ENCODE measurements at regions not wholly inside any gene's neighbourhood (a gene's known extent, or its start where the extent isn't known, plus 50 kb on each side); places are given as distances from the start of the nearest gene placed in this dataset.

GRCh38 chr12:111310076-111310870, 58.6 kb downstream of the PHETA1 start:
- DNase-seq, result no peak

GRCh38 chr12:111309584-111309983, 59.3 kb downstream of the PHETA1 start:
- no peak for DNase-seq

- no peak for DNase-seq
Observed at GRCh38 chr12:111308473-111308872, 60.4 kb downstream of the PHETA1 start.

- peak in 1 of 2 experiments; percentile 16 for DNase-seq
Observed at GRCh38 chr12:111304642-111305071, 64.2 kb downstream of the PHETA1 start.

- DNase-seq, result no peak
Observed at GRCh38 chr12:111303531-111303930, 65.4 kb downstream of the PHETA1 start.

- DNase-seq, result peak; percentile 28 to 34
Observed at GRCh38 chr12:111298582-111299436, 70.1 kb downstream of the PHETA1 start.

DNA sequence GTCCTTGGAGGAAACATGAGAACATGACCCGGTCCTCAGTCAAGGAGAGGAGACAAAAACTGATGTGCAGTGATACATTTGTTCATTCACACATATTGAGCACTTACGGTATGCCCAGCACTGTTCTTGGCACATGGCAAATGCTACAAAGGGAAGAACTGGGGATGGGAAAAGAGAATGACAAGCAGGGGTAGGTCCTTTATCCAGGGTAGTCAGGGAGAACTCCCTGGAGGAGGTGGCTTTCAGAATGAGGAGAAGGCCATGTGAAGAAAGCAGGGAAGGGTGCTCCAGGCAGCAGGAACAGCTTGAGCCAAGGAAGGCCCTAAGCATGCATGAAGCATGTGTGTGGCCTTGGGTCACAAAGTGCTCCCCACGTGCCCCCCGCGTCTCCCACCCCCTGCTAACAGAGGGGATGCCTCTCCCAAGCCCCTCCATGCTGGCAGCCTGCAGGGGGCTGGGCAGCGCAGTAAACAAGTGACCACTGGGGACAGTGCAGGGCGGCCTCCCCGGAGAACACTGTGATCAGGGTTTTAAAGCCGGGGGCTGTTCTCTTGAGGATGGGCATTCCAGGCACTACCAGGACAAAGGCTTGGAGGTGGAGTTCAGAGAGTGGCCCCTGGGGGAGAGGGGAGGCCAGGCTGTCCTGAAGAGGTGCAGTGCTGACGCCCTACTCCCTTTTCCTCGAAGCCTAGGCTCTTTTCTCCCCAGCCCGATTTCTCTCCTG, 71.0 kb downstream of the PHETA1 start:
- DNase-seq, result no peak

GRCh38 chr12:111296906-111297463, 71.9 kb downstream of the PHETA1 start:
- no peak for DNase-seq

DNA sequence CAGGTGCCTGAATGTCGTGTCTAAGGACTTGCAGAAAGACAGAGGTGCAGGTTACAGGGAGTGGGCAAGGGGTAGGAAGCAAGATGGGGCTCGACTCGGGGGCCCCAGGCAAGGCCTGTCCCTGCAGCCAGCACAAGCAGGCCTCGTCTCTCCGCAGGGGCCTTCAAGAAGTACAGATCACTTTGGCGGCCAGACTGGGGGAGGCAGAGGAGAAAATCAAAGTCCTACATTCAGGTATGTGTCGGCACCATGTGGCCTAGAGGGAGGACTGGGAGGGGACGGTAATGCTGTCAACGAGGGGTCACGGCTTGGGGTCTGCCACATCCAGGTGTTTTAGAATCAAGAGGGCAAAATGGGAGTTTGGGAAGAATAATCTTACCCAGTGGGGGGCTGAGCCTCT, 73.7 kb downstream of the PHETA1 start:
- DNase-seq, result no peak

DNA sequence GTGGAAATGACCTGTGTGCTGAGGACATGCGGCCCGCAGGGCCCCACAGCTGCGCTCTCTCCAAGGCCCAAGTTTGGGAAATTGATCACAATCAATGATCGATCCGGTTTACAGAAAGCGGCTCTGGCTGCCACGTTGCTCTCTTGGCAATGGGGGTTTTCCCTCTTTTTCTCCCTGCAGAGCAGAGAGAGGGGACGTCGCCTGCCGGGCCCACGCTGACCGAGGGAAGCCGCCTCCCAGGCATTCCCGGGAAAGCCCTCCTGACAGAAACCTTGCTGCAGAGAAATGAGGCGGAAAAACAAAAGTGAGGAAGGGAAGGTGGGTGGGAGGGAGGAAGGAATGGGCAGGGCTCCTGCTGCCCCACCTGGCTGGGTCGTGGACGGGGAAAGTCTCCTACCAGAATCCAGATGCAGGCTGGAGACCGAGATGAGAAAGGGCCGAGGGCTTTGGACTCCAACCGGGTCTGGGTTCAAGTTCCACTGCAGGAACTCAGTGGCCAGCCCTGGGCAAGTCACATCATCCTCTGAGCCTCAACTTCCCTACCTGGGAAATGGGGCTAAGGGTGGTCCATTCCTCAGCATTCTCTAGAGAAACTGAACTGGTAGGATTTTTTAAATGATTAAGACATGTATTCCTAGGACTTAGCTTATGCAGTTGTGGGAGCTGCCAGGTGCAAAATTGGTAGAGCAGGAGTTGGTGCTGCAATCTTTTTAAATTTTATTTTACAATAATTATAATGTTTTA, 75.5 kb downstream of the PHETA1 start:
- DNase-seq, result no peak

DNA sequence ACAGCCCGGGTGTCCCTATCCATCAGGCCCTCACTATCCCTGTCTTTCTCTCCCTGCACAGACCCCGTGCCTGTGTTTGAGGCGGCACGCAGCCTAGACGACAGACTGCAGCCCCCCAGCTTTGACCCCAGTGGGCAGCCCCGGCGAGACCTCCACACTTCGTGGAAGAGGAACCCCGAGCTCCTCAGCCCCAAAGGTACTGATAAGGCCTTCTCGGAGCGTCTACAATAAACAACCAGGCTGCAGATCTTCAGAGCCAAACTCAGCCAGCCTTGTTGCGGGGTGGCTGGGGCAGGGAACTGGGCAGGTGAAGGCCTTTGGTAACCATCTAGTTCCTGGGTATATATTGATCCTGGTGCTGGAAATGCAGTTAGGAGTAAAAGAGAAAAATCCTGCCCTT, 77.5 kb downstream of the PHETA1 start:
- no peak for DNase-seq

DNA sequence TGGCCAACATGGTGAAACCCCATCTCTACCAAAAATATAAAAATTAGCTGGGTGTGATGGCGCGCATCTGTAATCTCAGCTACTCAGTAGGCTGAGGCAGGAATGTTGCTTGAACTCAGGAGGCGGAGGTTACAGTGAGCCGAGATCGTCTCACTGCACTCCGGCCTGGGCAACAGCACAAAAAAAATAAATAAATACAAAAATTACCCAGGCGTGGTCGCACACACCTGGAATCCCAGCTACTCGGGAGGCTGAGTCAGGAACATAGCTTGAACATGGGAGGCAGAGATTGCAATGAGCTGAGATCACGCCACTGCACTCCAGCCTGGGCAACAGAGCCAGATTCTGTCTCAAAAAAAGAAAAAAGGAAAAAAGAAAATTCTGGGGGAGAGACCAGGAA, 80.1 kb downstream of the PHETA1 start:
- DNase-seq, result no peak

- peak; percentile 68 to 87 for DNase-seq
Observed at GRCh38 chr12:111287125-111287900, 81.6 kb downstream of the PHETA1 start.

DNA sequence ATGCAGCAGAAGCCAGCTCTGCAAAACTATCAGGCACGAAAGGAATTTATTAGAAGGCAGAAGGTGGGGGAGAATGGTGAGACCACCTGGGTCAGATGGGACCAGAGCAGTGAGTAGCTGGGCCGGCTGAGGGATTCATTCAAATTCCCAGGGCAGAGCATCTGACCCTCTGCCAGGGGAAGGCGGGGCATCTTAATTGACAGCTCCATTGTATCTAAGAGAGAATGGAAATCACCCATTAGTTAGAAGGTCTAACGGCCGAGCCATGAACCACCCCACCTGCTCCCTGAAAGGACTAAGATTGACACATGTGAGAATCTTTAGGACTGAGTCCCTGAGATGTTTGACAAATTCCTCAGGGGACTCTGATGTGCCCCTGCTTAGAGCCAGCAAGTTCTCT, 83.7 kb downstream of the PHETA1 start:
- DNase-seq, result no peak

DNA sequence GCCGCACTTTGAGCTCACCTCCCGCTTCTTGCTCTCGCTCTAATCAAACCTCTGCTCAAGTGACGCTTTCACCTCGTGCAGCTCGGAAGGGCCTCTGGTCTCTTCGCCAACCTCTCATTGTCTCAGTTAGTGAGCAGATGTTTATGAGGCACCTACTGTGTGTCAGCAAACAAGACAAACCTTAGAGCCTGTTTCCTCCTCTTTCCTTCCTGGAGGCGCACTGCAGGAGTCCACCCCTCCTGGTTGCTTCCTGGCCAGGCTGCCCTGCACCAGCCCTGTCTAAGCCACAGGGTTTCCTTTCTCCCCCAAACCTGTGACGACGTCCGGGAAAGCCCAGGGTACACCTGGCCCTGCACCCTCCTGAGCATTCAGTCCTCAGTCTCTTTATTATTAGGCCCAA, 84.2 kb downstream of the PHETA1 start:
- peak in 1 of 2 experiments; percentile 16 for DNase-seq

- no peak for DNase-seq
Observed at GRCh38 chr12:111283966-111284365, 84.9 kb downstream of the PHETA1 start.

DNA sequence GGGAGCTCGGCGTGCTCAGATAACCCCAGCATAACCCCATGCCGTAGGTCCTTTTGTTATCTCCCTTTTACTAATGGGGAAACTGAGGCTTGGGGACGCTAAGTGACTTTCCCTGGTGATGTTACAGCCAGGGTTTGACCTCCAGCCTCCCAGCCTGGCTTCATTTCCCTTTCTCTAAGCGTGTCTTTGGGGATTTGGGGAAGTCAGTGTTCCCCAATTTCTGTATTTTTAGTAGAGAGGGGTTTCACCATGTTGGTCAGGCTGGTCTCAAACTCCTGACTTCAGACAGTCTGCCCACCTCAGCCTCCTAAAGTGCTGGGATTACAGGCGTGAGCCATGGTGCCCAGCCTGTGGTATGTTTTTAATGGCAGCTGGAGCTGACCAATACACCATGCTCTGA, 85.4 kb downstream of the PHETA1 start:
- DNase-seq, result no peak

GRCh38 chr12:111277570-111277969, 91.3 kb downstream of the PHETA1 start:
- no peak for DNase-seq

GRCh38 chr12:111276146-111276545, 92.7 kb downstream of the PHETA1 start:
- no peak for DNase-seq

GRCh38 chr12:111275308-111275707, 93.6 kb downstream of the PHETA1 start:
- no peak for DNase-seq

- no peak for DNase-seq
Observed at GRCh38 chr12:111274777-111275176, 94.1 kb downstream of the PHETA1 start.
